ENCODE measurements at regions not wholly inside any gene's neighbourhood (a gene's known extent, or its start where the extent isn't known, plus 50 kb on each side); places are given as distances from the start of the nearest gene placed in this dataset.

DNA sequence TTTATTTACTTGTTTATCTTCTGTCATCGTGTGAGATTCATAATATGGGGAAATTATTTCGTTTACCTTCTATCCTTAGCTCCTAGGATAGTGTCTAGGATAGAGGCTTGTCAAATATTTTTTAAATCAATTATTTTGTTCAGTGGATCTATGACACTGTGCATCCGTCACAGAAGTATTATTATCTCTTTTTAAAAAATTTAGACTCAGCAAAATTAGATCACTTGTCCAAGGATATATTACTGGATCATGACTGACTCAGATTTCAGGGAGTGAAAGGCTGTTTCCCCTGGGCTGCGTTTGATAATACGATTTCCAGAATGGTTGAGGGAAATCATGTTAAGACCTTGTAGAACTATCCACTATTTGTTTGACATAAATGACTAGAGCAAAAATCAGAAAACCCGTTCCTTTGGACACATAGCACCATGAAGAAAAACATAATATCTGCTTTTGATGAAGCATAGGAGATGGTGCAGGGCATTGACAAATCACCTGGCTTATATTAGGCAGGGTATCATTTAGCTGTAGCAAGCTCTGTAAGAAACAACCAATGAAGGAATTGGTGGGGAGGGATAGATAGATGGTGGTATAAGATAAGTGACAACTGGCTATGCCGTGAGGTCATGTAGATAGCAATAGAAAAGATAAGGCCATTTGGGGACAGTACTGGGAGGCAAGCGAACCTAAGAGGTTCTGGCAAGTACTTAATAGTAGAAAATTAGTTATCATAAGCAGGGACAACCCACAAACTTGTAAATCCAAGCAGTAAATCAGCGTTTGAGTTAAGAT, 465.2 kb upstream of the MAN1A1 start:
- no peak for TF ChIP-seq EP300 (IDR thresholded peaks at IDR 0.05)
- TF ChIP-seq, protein P1, sequence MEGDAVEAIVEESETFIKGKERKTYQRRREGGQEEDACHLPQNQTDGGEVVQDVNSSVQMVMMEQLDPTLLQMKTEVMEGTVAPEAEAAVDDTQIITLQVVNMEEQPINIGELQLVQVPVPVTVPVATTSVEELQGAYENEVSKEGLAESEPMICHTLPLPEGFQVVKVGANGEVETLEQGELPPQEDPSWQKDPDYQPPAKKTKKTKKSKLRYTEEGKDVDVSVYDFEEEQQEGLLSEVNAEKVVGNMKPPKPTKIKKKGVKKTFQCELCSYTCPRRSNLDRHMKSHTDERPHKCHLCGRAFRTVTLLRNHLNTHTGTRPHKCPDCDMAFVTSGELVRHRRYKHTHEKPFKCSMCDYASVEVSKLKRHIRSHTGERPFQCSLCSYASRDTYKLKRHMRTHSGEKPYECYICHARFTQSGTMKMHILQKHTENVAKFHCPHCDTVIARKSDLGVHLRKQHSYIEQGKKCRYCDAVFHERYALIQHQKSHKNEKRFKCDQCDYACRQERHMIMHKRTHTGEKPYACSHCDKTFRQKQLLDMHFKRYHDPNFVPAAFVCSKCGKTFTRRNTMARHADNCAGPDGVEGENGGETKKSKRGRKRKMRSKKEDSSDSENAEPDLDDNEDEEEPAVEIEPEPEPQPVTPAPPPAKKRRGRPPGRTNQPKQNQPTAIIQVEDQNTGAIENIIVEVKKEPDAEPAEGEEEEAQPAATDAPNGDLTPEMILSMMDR (IDR thresholded peaks at IDR 0.05) = no peak
- no peak for TF ChIP-seq POLR2A (IDR thresholded peaks at IDR 0.05)

All from tibial nerve (tissue), 4 donors.